ENCODE measurements at regions not wholly inside any gene's neighbourhood (a gene's known extent, or its start where the extent isn't known, plus 50 kb on each side); places are given as distances from the start of the nearest gene placed in this dataset.

DNA sequence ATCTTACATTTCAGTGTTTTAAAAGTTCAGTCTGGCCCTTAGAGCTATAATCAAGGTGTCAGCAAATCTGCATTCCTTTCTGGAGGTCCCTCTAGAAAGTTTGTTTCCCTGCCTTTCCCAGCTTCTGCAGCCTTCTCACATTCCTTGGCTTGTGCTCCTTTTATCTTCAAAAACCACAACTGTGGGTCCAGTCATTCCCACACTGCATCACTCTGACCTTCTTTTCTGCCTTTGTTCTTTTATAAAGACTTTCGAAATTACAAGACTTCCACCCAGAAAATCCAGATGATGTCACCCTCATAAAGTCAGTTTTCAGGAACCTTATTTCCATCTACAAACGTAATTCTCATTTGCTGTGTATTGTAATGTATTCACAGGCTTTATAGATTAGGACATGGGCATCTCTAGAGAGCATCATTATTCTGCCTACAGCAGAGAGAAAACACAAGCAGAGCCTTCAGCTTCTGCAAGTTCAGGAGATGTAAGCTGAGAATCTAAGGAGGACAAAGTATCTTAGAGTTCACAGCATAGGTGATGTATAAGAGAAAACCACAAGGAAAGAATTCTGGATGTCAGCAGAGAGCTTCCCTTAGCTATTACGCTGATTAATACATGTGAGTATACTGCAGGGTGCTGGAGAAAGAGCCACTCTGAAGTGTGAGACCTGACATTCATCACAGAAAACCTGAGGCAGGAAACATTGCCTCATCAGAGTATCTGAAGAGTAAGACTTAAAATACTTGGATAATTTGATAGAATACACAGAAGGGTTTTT, 1100.2 kb downstream of the CBLN2 start:
- Histone ChIP-seq H3K36me3 (ENCODE audit: control insufficient read depth in 3 of 3, insufficient read depth in 3 of 3, low read length in 3 of 3) (no peaks in the 10 kb centered on the region), H3K4me1 (ENCODE audit: control insufficient read depth in 3 of 3, insufficient read depth in 3 of 3, low read length in 3 of 3) (no peaks in the 10 kb centered on the region), H3K27me3 (ENCODE audit: control insufficient read depth in 3 of 3, insufficient read depth in 3 of 3, low read length in 3 of 3) (no peaks in the 10 kb centered on the region), H3K9me3 (ENCODE audit: control insufficient read depth in 3 of 3, low read length in 3 of 3) (no peaks in the 10 kb centered on the region), H3K27ac (ENCODE audit: low read depth, low read length) (no peak overlapping the region), H3K4me3 (ENCODE audit: low read length in 3 of 3) (no peak overlapping the region), H3K9ac (ENCODE audit: low read depth in 1 of 3, low read length in 3 of 3) (no peak overlapping the region)

DNA sequence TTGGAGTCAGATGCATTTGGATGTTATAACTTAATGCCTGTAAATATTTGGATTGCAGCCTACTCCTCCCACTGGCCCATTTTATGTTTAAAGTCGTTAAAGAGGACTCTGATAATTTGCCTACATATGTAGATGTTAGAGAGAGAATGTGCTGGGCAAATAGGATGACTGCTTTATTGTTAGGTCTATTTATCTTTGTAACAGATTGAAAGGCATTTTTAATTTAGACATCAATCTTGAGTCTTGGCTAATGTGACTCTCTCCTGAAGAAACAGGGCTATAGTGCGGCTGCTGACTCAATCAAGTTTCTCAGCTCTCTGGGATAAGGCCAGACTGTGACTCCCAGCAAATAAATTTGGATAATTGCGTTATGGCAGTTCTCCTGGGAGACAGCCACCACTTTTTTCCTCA, 1101.4 kb downstream of the CBLN2 start:
- Histone ChIP-seq H3K36me3 (ENCODE audit: control insufficient read depth in 3 of 3, insufficient read depth in 3 of 3, low read length in 3 of 3) (no peaks in the 10 kb centered on the region), H3K27me3 (ENCODE audit: control insufficient read depth in 3 of 3, insufficient read depth in 3 of 3, low read length in 3 of 3) (no peaks in the 10 kb centered on the region), H3K9me3 (ENCODE audit: control insufficient read depth in 3 of 3, low read length in 3 of 3) (no peaks in the 10 kb centered on the region), H3K9ac (ENCODE audit: low read depth in 1 of 3, low read length in 3 of 3) (no peak overlapping the region), H3K4me3 (ENCODE audit: low read length in 3 of 3) (no peak overlapping the region), H3K4me1 (ENCODE audit: control insufficient read depth in 3 of 3, insufficient read depth in 3 of 3, low read length in 3 of 3) (no peaks in the 10 kb centered on the region), H3K27ac (ENCODE audit: low read depth, low read length) (no peak overlapping the region)

DNA sequence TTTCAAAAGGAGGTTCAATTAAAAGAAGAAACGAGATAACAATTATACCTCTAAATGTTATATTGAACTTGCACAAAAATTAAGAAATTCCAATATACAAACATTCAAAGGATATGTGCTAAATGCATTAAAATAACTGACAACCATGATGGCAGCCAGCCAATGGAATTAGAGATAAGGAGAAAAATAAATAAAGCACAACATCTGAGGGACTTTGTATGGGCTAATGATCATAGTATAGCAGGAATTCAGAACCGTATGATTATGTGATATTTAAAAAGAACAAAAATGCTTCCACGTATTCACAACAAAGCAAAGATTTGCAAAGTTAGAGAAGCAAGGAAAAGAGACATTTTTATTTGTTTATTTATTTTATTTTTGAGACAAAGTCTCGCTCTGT, 1103.0 kb downstream of the CBLN2 start:
- no peak overlapping the region for H3K9ac ChIP-seq (ENCODE audit: low read depth in 1 of 3, low read length in 3 of 3)
- H3K9me3 ChIP-seq (ENCODE audit: control insufficient read depth in 3 of 3, low read length in 3 of 3) = no peaks in the 10 kb centered on the region
- no peak overlapping the region for H3K27ac ChIP-seq (ENCODE audit: low read depth, low read length)

DNA sequence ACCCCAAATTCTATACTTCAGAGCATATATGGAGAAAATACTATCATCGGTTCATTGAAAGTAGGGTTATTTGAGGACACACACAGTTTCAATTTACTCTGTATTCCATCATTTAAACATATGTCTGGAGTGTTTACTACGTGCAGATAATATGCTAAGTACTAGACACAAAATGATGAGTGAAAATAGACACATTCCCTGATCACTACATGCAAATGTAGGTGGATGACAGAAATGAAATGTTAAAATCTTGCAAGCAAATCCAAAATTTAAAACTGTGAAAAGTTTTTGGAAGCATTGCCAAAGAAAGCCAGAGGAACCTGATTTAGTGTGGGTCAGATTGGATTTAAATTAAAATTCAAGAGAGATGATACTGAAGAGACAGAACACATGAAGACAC, 1106.6 kb downstream of the CBLN2 start:
- Histone ChIP-seq H3K27me3 (ENCODE audit: control insufficient read depth in 3 of 3, insufficient read depth in 3 of 3, low read length in 3 of 3) (no peaks in the 10 kb centered on the region), H3K9ac (ENCODE audit: low read depth in 1 of 3, low read length in 3 of 3) (no peak overlapping the region), H3K9me3 (ENCODE audit: control insufficient read depth in 3 of 3, low read length in 3 of 3) (no peaks in the 10 kb centered on the region), H3K4me3 (ENCODE audit: low read length in 3 of 3) (no peak overlapping the region), H3K36me3 (ENCODE audit: control insufficient read depth in 3 of 3, insufficient read depth in 3 of 3, low read length in 3 of 3) (no peaks in the 10 kb centered on the region), H3K4me1 (ENCODE audit: control insufficient read depth in 3 of 3, insufficient read depth in 3 of 3, low read length in 3 of 3) (no peaks in the 10 kb centered on the region), H3K27ac (ENCODE audit: low read depth, low read length) (no peak overlapping the region)

More for the DNA sequence above, 1103.0 kb downstream of the CBLN2 start:
- Histone ChIP-seq H3K36me3 (ENCODE audit: control insufficient read depth in 3 of 3, insufficient read depth in 3 of 3, low read length in 3 of 3) (no peaks in the 10 kb centered on the region), H3K27me3 (ENCODE audit: control insufficient read depth in 3 of 3, insufficient read depth in 3 of 3, low read length in 3 of 3) (no peaks in the 10 kb centered on the region), H3K4me3 (ENCODE audit: low read length in 3 of 3) (no peak overlapping the region), H3K4me1 (ENCODE audit: control insufficient read depth in 3 of 3, insufficient read depth in 3 of 3, low read length in 3 of 3) (no peaks in the 10 kb centered on the region)

DNA sequence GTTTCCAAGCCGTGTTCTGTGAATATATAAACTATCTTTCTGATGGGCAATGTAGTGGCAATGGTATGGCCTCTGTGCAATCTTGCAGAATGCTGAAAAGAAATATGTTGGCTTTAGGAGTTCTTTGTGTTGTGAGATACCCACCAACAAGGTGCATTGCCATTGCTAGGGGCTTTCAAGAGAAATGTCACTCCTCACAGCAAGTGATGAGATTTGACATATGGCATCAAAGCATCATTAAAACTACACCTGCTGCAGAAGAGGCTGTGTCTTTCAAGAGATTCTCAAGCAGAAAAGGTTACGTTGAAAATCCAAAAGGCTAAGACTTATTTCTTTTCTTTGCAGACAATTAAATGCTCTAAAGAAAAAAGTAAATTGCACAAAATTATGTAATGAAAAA, 1110.8 kb downstream of the CBLN2 start:
- Histone ChIP-seq H3K9me3 (ENCODE audit: control insufficient read depth in 3 of 3, low read length in 3 of 3) (no peaks in the 10 kb centered on the region), H3K4me1 (ENCODE audit: control insufficient read depth in 3 of 3, insufficient read depth in 3 of 3, low read length in 3 of 3) (no peaks in the 10 kb centered on the region), H3K27me3 (ENCODE audit: control insufficient read depth in 3 of 3, insufficient read depth in 3 of 3, low read length in 3 of 3) (no peaks in the 10 kb centered on the region), H3K36me3 (ENCODE audit: control insufficient read depth in 3 of 3, insufficient read depth in 3 of 3, low read length in 3 of 3) (no peaks in the 10 kb centered on the region), H3K4me3 (ENCODE audit: low read length in 3 of 3) (no peak overlapping the region), H3K27ac (ENCODE audit: low read depth, low read length) (no peak overlapping the region), H3K9ac (ENCODE audit: low read depth in 1 of 3, low read length in 3 of 3) (no peak overlapping the region)

DNA sequence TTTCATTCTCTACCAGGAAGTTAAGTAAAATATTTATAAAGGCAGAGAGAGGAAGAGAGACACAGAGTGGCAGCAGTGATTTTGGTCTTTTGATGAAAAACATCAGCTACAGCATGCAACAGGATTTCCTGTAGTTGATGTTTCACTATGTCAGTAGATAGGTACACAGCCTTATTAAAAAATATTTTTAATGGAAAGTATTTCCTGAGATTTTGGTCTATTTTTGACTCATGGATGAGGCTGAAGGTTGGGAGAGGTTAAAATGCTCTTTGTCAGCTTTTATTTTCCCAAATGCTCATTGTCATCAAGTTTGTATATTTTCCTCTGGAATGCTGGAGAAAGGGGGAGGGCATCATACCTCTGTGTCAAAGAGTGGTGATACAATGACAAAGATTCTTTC, 1112.5 kb downstream of the CBLN2 start:
- H3K27me3 ChIP-seq (ENCODE audit: control insufficient read depth in 3 of 3, insufficient read depth in 3 of 3, low read length in 3 of 3) = no peaks in the 10 kb centered on the region
- no peaks in the 10 kb centered on the region for H3K36me3 ChIP-seq (ENCODE audit: control insufficient read depth in 3 of 3, insufficient read depth in 3 of 3, low read length in 3 of 3)
- no peaks in the 10 kb centered on the region for H3K4me1 ChIP-seq (ENCODE audit: control insufficient read depth in 3 of 3, insufficient read depth in 3 of 3, low read length in 3 of 3)
- H3K9me3 ChIP-seq (ENCODE audit: control insufficient read depth in 3 of 3, low read length in 3 of 3) = no peaks in the 10 kb centered on the region
- no peak overlapping the region for H3K4me3 ChIP-seq (ENCODE audit: low read length in 3 of 3)
- H3K27ac ChIP-seq (ENCODE audit: low read depth, low read length) = no peak overlapping the region
- H3K9ac ChIP-seq (ENCODE audit: low read depth in 1 of 3, low read length in 3 of 3) = no peak overlapping the region

DNA sequence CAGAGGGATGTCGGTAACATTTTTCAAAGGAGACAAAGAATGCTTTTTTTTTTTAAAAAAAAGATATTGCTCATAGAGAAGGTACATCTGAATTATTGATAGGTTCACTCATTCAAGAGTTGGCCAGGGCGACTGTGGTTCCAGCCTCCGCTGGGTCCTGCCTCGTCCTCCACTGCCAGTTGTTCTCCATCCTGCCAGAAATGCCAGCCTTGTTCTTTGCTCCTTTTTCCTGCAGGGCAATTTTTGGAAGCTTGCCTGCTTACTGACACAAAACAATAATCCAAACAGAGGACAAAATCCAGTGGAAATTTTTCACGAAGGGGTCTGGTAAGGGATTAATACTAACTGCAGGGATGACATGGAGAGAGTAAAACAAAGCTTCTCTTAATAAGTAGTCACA, 1113.0 kb downstream of the CBLN2 start:
- Histone ChIP-seq H3K9ac (ENCODE audit: low read depth in 1 of 3, low read length in 3 of 3) (no peak overlapping the region), H3K4me3 (ENCODE audit: low read length in 3 of 3) (no peak overlapping the region), H3K36me3 (ENCODE audit: control insufficient read depth in 3 of 3, insufficient read depth in 3 of 3, low read length in 3 of 3) (no peaks in the 10 kb centered on the region), H3K4me1 (ENCODE audit: control insufficient read depth in 3 of 3, insufficient read depth in 3 of 3, low read length in 3 of 3) (no peaks in the 10 kb centered on the region), H3K27me3 (ENCODE audit: control insufficient read depth in 3 of 3, insufficient read depth in 3 of 3, low read length in 3 of 3) (no peaks in the 10 kb centered on the region), H3K27ac (ENCODE audit: low read depth, low read length) (no peak overlapping the region), H3K9me3 (ENCODE audit: control insufficient read depth in 3 of 3, low read length in 3 of 3) (no peaks in the 10 kb centered on the region)

DNA sequence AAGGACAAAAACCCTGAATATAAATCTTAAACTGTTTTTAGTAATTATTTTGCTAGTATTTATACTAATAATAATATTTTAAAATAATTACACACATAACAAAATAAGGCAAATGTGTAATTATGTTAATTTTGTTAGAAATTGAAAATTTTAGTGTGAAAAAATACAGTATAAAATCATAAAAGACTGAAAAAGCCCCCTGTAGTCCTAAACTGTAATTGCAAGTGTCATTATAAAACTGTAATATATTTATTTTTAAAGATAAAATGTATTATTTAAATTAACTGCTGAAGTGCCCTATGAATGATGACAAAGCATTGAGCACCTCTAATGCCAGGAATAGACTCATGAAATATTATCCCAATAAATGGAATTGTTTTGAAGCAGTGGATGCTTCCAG, 1117.7 kb downstream of the CBLN2 start:
- no peaks in the 10 kb centered on the region for H3K4me1 ChIP-seq (ENCODE audit: control insufficient read depth in 3 of 3, insufficient read depth in 3 of 3, low read length in 3 of 3)
- no peaks in the 10 kb centered on the region for H3K9me3 ChIP-seq (ENCODE audit: control insufficient read depth in 3 of 3, low read length in 3 of 3)
- H3K36me3 ChIP-seq (ENCODE audit: control insufficient read depth in 3 of 3, insufficient read depth in 3 of 3, low read length in 3 of 3) = no peaks in the 10 kb centered on the region
- no peak overlapping the region for H3K27ac ChIP-seq (ENCODE audit: low read depth, low read length)
- H3K27me3 ChIP-seq (ENCODE audit: control insufficient read depth in 3 of 3, insufficient read depth in 3 of 3, low read length in 3 of 3) = no peaks in the 10 kb centered on the region
- no peak overlapping the region for H3K4me3 ChIP-seq (ENCODE audit: low read length in 3 of 3)
- H3K9ac ChIP-seq (ENCODE audit: low read depth in 1 of 3, low read length in 3 of 3) = no peak overlapping the region

DNA sequence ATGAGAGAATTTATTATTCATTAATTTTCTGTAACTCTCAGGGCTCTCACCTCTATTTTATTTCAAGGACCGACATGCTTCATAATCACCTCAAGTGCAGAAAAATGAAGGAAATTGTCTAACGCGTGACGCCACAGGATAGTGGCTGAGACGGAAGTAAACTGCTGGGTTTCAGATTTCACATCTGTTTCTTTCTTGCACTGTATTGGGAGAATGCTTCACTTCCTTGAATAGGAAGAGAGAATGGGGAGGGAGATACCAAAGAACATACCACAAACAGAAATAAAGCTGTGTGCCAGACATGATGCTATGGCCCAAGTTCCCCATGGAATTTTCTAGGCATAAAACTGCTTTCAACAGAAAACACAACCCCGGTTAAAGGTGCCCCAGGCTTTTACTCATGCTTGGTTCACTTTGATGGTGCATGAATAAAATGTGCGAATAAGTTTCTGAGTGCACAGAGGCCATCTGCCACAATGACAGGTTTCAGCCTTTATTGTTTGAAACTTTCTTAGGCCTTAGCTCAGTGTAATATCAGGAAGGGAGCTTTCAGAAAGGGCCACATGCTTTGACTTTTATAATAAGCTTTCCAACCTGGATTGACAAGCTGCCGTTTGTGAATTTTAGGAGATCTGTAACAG, 1116.4 kb downstream of the SOCS6 start:
- no peaks in the 10 kb centered on the region for H3K4me1 ChIP-seq (ENCODE audit: control insufficient read depth in 3 of 3, insufficient read depth in 3 of 3, low read length in 3 of 3)
- H3K9me3 ChIP-seq (ENCODE audit: control insufficient read depth in 3 of 3, low read length in 3 of 3) = no peaks in the 10 kb centered on the region
- H3K27ac ChIP-seq (ENCODE audit: low read depth, low read length) = no peak overlapping the region
- H3K27me3 ChIP-seq (ENCODE audit: control insufficient read depth in 3 of 3, insufficient read depth in 3 of 3, low read length in 3 of 3) = no peaks in the 10 kb centered on the region
- H3K4me3 ChIP-seq (ENCODE audit: low read length in 3 of 3) = no peak overlapping the region
- no peaks in the 10 kb centered on the region for H3K36me3 ChIP-seq (ENCODE audit: control insufficient read depth in 3 of 3, insufficient read depth in 3 of 3, low read length in 3 of 3)
- no peak overlapping the region for H3K9ac ChIP-seq (ENCODE audit: low read depth in 1 of 3, low read length in 3 of 3)

DNA sequence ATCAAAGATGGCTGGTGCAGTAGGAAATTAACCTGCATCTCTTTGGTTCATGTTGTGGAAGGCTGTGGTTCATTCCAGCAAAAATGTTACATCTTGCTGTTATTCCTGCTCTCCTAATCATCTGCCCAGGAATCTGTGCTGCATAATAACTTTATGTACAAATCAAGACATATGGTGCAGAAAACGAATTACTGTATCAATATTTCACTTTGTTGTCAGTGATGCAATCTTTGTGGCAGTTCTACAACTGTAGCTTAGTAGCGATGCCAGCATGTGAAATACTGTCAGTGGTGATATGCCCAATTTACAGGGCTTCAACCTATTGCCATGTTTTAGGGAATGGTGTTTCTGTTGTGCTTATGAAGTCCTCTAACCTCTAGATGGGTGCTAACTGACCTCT, 1114.7 kb downstream of the SOCS6 start:
- H3K9me3 ChIP-seq (ENCODE audit: control insufficient read depth in 3 of 3, low read length in 3 of 3) = no peaks in the 10 kb centered on the region
- H3K36me3 ChIP-seq (ENCODE audit: control insufficient read depth in 3 of 3, insufficient read depth in 3 of 3, low read length in 3 of 3) = no peaks in the 10 kb centered on the region

More for the DNA sequence above, 1114.7 kb downstream of the SOCS6 start:
- no peak overlapping the region for H3K27ac ChIP-seq (ENCODE audit: low read depth, low read length)
- no peaks in the 10 kb centered on the region for H3K27me3 ChIP-seq (ENCODE audit: control insufficient read depth in 3 of 3, insufficient read depth in 3 of 3, low read length in 3 of 3)
- H3K4me1 ChIP-seq (ENCODE audit: control insufficient read depth in 3 of 3, insufficient read depth in 3 of 3, low read length in 3 of 3) = no peaks in the 10 kb centered on the region
- H3K4me3 ChIP-seq (ENCODE audit: low read length in 3 of 3) = no peak overlapping the region
- H3K9ac ChIP-seq (ENCODE audit: low read depth in 1 of 3, low read length in 3 of 3) = no peak overlapping the region

Data from skeletal muscle tissue (tissue), 3 donors.